ENCODE measurements at regions not wholly inside any gene's neighbourhood (a gene's known extent, or its start where the extent isn't known, plus 50 kb on each side); places are given as distances from the start of the nearest gene placed in this dataset.

- no peak for TF ChIP-seq CTCF (conservative IDR thresholded peaks at IDR 0.05)
- TF ChIP-seq ZFX (IDR thresholded peaks at IDR 0.05) = no peak
- H3K27ac ChIP-seq = no peak overlapping the region
Observed at GRCh38 chr2:19804639-19805260, 97.0 kb downstream of the TTC32 start.

- no peak overlapping the region for H3K27ac ChIP-seq
- TF ChIP-seq CTCF (conservative IDR thresholded peaks at IDR 0.05) (no peak), ZFX (IDR thresholded peaks at IDR 0.05) (no peak)
Observed at GRCh38 chr2:19802086-19802841, 99.5 kb downstream of the TTC32 start.

GRCh38 chr2:19801367-19802080, 100.3 kb downstream of the TTC32 start:
- H3K27ac ChIP-seq = no peak overlapping the region
- TF ChIP-seq CTCF (conservative IDR thresholded peaks at IDR 0.05) (no peak), ZFX (IDR thresholded peaks at IDR 0.05) (no peak)

GRCh38 chr2:19800796-19801195, 101.0 kb downstream of the TTC32 start:
- TF ChIP-seq CTCF (conservative IDR thresholded peaks at IDR 0.05) (no peak), ZFX (IDR thresholded peaks at IDR 0.05) (no peak)
- no peak overlapping the region for H3K27ac ChIP-seq

- peak overlapping the region; percentile 23 for H3K27ac ChIP-seq
Observed at GRCh38 chr2:19799881-19800780, 101.7 kb downstream of the TTC32 start.

GRCh38 chr2:19797871-19798270, 103.9 kb downstream of the TTC32 start:
- no peak for TF ChIP-seq CTCF (conservative IDR thresholded peaks at IDR 0.05)
- TF ChIP-seq ZFX (IDR thresholded peaks at IDR 0.05) = no peak
- H3K27ac ChIP-seq = no peak overlapping the region

More at GRCh38 chr2:19799881-19800780, 101.7 kb downstream of the TTC32 start:
- TF ChIP-seq CTCF (conservative IDR thresholded peaks at IDR 0.05) (no peak), ZFX (IDR thresholded peaks at IDR 0.05) (no peak)

Measured in C4-2B (cell line).